GM18909 (cell line): ENCODE measurements at regions not wholly inside any gene's neighbourhood (a gene's known extent, or its start where the extent isn't known, plus 50 kb on each side); places are given as distances from the start of the nearest gene placed in this dataset.

Experiments
- ATAC-seq: cut with Tn5 transposase; IDR thresholded peaks from one replicate; pipeline ENCODE4 v1.9.1; 2021; ENCODE audit warnings: mild to moderate bottlenecking; ENCODE audit not compliant: unreplicated experiment, poor library complexity

DNA sequence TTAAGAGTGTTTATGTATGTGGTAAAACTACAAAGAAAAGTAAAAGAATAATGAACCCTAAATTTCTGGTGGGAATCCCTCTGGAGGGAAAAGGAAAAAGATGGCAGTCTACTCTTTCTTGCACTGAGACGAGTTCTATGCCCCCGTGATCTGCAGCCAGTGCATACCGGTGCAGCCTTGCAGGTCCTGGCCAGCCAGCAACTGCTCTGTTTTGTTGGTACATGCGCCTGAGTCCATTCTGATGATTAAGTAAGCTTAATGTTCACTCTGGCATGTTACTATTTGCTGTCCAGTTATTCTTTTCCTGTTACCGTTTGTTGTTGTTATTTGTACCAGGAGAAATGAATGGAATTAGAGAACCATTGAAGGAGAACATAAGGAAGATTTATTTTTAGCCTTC, 95.1 kb upstream of the TMC3 start:
- no peak for ATAC-seq

DNA sequence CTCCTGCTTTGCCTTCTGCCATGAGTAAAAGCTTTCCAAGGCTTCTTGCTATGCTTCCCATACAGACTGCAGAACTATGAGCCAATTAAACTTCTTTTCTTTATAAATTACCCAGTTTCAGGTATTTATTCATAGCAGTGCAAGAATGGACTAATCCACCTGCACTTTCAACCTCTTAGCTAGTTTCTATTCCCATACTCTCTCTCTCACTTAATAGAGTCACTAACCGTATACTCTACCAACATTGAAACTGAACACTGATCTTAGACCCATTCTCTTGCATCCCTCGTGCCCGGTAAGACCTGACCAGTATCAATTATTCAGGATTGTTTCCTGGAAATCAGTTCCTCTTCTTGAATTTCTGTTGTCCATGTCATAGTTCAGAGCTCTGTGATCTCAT, 92.7 kb upstream of the TMC3 start:
- ATAC-seq: no peak

DNA sequence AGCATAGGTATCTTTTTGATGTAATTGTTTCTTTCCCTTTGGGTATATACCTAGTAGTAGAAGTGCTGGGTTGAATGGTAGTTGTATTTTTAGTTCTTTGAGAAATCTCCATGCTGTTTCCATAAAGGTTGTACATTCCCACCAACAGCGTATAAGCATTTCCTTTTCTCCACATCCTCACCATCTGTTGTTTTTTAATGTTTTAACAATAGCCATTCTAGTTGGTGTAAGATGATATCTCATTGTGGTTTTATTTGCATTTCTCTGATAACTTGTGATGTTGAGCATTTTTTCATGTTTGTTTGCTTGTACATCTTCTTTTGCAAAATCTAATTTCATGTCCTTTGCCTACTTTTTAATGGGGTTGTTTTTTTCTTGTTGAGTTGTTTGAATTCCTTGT, 80.0 kb upstream of the TMC3 start:
- ATAC-seq: no peak

DNA sequence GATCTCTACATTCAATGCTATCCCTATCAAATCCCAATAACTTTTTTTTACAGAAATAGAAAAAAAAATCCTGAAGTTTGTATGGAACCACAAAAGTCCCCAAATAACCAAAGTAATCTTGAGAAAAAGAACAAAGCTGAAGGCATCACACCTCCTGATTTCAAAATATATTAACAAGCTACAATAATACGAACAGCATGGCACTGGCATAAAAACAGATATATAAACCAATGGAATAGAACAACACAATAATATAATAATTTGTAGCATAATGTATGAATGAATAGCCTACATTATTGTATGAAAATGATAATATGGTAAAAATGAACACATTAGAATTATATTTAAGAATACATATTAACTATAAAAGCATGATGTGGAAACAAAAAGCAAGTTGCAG, 76.7 kb upstream of the TMC3 start:
- no peak for ATAC-seq

DNA sequence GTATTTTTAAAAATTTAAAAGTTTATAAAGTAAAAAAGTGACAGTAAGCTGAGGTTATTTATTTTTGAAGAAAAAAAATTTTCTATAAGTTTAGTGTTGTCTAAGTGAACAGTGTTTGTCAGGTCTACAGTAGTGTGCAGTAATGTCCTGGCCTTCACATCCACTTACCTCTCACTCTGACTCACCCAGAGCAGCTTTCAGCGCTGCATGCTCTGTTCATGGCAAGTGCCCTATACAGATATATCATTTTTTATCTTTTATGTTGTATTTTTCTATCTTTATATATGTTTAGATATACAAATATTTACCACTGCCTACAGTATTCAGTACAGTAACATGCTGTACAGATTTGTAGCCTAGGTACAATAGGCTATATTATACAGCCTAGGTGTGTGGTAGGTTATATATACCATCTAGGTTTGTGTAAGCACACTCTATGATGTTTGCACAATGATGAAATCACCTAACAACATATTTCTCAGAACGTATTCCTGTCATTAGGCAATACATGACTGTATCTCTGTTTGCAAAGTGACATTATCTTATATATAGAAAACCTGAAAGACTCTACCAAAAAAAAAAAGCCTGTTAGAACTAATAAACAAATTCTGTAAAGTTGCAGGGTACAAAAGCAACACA, 75.9 kb upstream of the TMC3 start:
- ATAC-seq: no peak

DNA sequence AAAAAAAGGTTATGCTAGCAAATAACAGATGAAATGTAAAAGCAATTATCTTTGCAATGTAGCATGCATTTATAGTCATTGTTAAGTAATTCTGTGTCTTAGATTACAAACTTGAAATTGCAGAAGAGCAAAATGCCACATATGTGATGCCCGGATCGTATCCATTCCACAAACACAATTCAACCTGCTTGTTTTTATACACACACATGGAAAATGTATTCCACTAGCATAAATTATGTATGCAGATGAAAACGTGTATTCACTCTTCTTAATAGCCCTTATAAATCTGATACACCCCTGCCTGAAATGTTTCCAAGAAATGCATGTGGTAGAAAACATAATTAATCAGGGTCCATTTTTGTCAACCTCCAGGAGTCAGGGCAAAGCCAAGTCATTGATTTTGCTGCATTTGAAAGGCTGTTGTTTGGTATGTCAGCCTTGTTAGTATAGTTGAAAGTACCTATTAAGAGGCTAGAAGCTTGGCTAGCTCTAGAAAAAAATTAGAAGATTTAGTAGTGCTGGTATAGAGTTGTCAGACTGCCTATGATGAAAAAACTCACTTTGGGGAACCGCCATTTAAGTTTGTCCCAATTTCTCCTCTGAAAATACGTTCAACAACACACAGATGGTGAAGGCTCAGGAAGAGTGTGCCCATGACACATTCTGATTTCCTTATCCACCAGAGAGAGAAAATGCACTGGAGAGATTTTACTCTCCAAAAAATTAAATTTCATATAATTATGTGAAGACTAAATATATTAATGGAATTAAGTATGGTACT, 69.2 kb upstream of the TMC3 start:
- no peak for ATAC-seq

DNA sequence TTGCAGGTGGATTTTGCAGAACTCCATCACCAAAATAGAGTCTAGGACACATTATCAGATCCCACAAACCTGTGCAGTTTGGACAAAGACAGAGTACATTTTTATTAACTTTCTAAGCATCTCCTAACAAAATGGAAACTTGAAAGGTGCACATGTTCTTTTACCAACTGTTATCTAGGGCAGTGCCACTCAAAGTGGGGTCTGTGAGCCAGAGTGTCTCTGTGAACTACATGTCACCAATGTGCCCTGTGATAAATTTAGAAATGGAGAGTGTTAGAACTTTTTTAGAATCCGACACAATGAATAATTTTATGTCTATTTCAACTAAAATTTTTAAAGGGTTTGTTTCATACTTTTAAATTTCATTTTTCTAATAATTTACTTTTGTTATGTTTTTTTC, 68.4 kb upstream of the TMC3 start:
- no peak for ATAC-seq

DNA sequence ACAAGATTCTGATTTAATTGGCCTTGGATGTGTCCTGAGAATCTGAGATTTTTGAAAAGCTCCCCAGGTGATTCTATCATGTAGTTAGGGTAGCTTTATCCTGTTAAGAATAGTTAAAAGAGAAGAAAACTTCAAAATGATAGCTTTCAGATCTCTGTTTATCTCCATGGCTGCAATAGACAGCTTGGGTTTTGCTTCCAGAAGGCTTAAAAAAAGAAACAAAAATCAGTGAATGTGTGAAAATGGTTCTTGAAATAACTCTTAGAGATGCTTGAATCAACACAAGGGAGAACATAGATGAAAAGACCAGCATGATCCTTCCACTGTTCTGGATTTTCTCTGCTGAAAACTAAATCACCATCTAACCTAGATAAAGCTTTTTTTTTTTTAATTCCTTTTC, 60.8 kb upstream of the TMC3 start:
- ATAC-seq: no peak

DNA sequence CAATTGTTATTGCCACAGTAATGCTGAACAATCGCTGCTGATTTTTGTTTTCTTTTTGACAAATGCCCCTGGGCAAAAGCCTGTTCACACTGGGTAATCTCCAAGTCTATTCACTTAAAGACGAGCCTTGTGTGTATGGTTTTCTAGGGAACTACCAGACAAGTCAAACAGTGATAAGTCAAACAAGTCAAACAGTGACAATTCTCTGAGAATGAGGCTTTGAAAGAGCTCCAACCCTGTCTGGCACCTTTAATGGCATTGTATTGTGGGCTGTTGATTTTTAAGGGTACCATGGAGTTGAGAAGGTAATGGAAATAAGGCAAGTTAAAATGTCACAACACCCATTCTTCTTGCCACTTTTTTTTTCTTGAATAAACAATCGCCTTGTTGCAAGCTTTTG, 59.4 kb upstream of the TMC3 start:
- no peak for ATAC-seq

DNA sequence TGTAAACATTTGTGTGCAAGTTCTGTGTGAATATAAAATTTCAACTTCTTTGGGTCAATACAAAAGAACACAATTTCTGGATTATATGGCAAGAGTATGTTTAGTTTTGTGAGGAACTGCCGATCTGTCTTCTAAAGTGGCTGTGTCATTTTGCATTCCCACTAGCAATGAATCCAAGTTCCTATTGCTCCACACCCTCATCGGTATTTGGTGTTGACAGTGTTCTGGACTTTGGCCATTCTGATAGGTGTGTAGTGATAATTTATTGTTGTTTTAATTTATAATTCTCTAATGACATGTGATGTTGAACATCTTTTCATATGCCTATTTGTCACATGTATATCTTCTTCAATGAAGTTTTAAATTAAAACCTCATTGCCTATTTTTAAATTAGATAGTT, 58.2 kb upstream of the TMC3 start:
- ATAC-seq: no peak

DNA sequence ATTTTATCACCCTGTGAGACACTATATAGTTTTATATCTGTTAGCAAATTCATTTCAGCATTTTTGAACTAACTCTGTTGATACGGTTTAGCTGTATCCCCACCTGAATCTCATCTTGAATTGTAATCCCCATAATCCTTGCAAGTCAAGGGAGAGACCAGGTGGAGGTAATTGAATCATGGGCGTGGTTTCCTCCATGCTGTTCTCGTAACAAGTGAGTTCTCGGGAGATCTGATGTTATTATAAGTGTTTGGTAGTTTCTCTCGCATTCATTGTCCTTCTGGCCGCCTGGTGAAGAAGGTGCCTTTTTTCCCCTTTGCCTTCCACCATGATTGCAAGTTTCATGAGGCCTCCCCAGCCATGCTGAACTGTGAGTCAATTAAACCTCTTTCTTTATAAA, 53.2 kb upstream of the TMC3 start:
- no peak for ATAC-seq

DNA sequence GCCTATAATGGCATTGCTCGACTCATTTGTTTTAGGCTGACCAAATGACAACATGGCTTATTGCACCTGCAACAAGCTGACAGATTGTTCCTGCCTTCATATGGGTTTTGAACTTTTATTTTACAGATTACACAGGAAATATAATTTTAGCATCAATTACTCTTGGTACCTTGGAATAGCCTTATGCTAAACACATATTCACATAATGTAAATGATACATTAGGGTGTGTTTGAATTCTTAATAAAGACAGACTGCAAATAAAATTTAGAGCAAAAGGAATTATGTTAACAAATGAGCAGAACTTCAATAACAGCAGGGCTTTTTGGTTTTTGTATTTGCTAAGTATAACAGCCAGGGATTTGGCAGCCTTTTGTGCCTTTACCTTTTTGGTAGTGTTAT, 51.9 kb upstream of the TMC3 start:
- ATAC-seq: no peak
